B cell (primary cell): ENCODE measurements at regions not wholly inside any gene's neighbourhood (a gene's known extent, or its start where the extent isn't known, plus 50 kb on each side); places are given as distances from the start of the nearest gene placed in this dataset.
"Not testable (repeated sequence)": the region's sequence is repeated elsewhere in the genome, so short reads cannot be mapped to it uniquely, and the experiment has no call there.

Source experiments
- ATAC-seq: fragments of 200-7000 bp; cut with Tn5 transposase; one replicate; pipeline ENCODE4 v1.10.0; 2021; ENCODE audit warnings: low read depth, mild to moderate bottlenecking, moderate number of reproducible peaks, moderate library complexity
- CTCF ChIA-PET: fragments of 350-600 bp; sonication (Branson Sonifier 250); formaldehyde crosslinking; loops from one replicate; lab custom pipeline; 2021; ENCODE audit warnings: antibody characterized with exemption, inconsistent platforms; lab: Charles Lee
- POLR2A ChIA-PET: fragments of 350-600 bp; sonication (Branson Sonifier 250); formaldehyde crosslinking; loops from one replicate; lab custom pipeline; 2021; ENCODE audit warnings: antibody characterized with exemption; lab: Charles Lee
- DNase-seq: peaks from one replicate; pipeline ENCODE4 v3.0.0; 2013
- H2AFZ ChIP-seq: 2 replicates; pipeline ENCODE4 v1.6.1; 2012; ENCODE audit warnings: mild to moderate bottlenecking, low read depth, low read length; ENCODE audit not compliant: insufficient read depth, poor library complexity, severe bottlenecking
- H3K27ac ChIP-seq, 2 donors: 1 replicate in 1 of 2; 2 replicates in 1 of 2; pipeline ENCODE4 v1.5.1; 2012 to 2013; ENCODE audit warnings: low read length in 2 of 2, mild to moderate bottlenecking in 2 of 2, moderate library complexity in 1 of 2
- H3K27me3 ChIP-seq, 4 experiments: fragments of 200-600 bp in 1 of 4; sonication (generic) in 1 of 4; replicated peaks in 1 of 4; 1 replicate in 2 of 4; 2 replicates in 2 of 4; pipeline versions ENCODE4 v1.6.1 to v1.7.0; 2013 to 2016; ENCODE audit warnings: low read length in 3 of 4, mild to moderate bottlenecking in 2 of 4, mixed read lengths in 1 of 4, moderate library complexity in 1 of 4; ENCODE audit not compliant: insufficient read depth in 4 of 4, control insufficient read depth in 3 of 4; ENCODE audit errors: control extremely low read depth in 1 of 4
- H3K36me3 ChIP-seq, 2 experiments: replicated peaks in 1 of 2; 1 replicate in 1 of 2; 2 replicates in 1 of 2; pipeline versions ENCODE4 v1.6.1 to v1.7.1; 2013; ENCODE audit warnings: low read length in 1 of 2; ENCODE audit not compliant: insufficient read depth in 2 of 2, control insufficient read depth in 1 of 2; ENCODE audit errors: control extremely low read depth in 1 of 2, extremely low read depth in 1 of 2
- H3K4me1 ChIP-seq, 2 donors: fragments of 200-600 bp in 1 of 2; sonication (generic) in 1 of 2; 1 replicate in 1 of 2; 2 replicates in 1 of 2; pipeline versions ENCODE4 v1.5.1 to v1.6.1; 2013 to 2017; ENCODE audit warnings: low read length in 2 of 2; ENCODE audit not compliant: control insufficient read depth in 2 of 2, insufficient read depth in 2 of 2
- H3K4me2 ChIP-seq: replicated peaks from 2 replicates; pipeline ENCODE3; 2012; ENCODE audit warnings: mild to moderate bottlenecking, low read depth, low read length; ENCODE audit not compliant: poor library complexity, severe bottlenecking
- H3K4me3 ChIP-seq, 5 experiments: fragments of 200-600 bp in 1 of 5; sonication (generic) in 1 of 5; 1 replicate in 3 of 5; 2 replicates in 2 of 5; pipeline versions ENCODE4 v1.5.1 to v1.7.0; 2011 to 2016; ENCODE audit warnings: low read length in 4 of 5, mild to moderate bottlenecking in 4 of 5, low read depth in 2 of 5, control low read depth in 1 of 5, moderate library complexity in 1 of 5; ENCODE audit not compliant: insufficient read depth in 1 of 5; ENCODE audit errors: control extremely low read depth in 1 of 5, extremely low read depth in 1 of 5
- H3K79me2 ChIP-seq: fragments of 200-600 bp; sonication (generic); one replicate; pipeline ENCODE4 v1.6.0; 2016; ENCODE audit warnings: low read length; ENCODE audit not compliant: control insufficient read depth, insufficient read depth
- H3K9ac ChIP-seq: fragments of 200-600 bp; sonication (generic); 2 replicates; pipeline ENCODE4 v1.6.1; 2017; ENCODE audit warnings: mild to moderate bottlenecking, low read length, moderate library complexity
- H3K9me3 ChIP-seq, 3 donors: one replicate each; pipeline versions ENCODE4 v1.6.1 to v1.7.1; 2013; ENCODE audit warnings: low read length in 2 of 3; ENCODE audit not compliant: control insufficient read depth in 2 of 3, insufficient read depth in 1 of 3; ENCODE audit errors: control extremely low read depth in 1 of 3
- H4K20me1 ChIP-seq: 2 replicates; pipeline ENCODE4 v1.6.0; 2012; ENCODE audit warnings: mild to moderate bottlenecking, low read length; ENCODE audit not compliant: insufficient read depth, control insufficient read depth, poor library complexity, severe bottlenecking
- H3K27ac Mint-ChIP-seq: one replicate; pipeline ENCODE4 v1.8.0; 2021; ENCODE audit warnings: mixed read lengths
- H3K27me3 Mint-ChIP-seq: one replicate; pipeline ENCODE4 v1.8.0; 2021; ENCODE audit warnings: mixed read lengths
- H3K4me1 Mint-ChIP-seq: one replicate; pipeline ENCODE4 v1.8.0; 2021; ENCODE audit warnings: mixed read lengths
- H3K4me3 Mint-ChIP-seq: one replicate; pipeline ENCODE4 v1.8.0; 2021; ENCODE audit warnings: mixed read lengths
- H3K9me3 Mint-ChIP-seq: one replicate; pipeline ENCODE4 v1.8.0; 2022; ENCODE audit warnings: mixed read lengths; ENCODE audit not compliant: insufficient read depth
- EZH2 ChIP-seq: IDR thresholded peaks from 2 replicates; pipeline ENCODE4 v1.6.1; 2012; ENCODE audit warnings: borderline replicate concordance, low read depth, mild to moderate bottlenecking, moderate library complexity, low read length; ENCODE audit not compliant: insufficient read depth, poor library complexity, severe bottlenecking
- WGBS: methylation state at CpG from one replicate; pipeline ENCODE4 v1.1.5; 2013; ENCODE audit warnings: missing lambda C conversion rate; ENCODE audit not compliant: insufficient coverage; 5-methylcytosine and 5-hydroxymethylcytosine counted together
- intact Hi-C: fragments of 100-400 bp; cut with micrococcal nuclease; formaldehyde crosslinking; loops from one replicate; pipeline ENCODE4 v1.10.0; 2022
- TF ChIP-seq, protein P1 (sequence below): fragments of 200-600 bp; IDR thresholded peaks from one replicate; pipeline ENCODE4 v1.8.0; 2022; ENCODE audit warnings: antibody characterized with exemption, mild to moderate bottlenecking

DNA sequence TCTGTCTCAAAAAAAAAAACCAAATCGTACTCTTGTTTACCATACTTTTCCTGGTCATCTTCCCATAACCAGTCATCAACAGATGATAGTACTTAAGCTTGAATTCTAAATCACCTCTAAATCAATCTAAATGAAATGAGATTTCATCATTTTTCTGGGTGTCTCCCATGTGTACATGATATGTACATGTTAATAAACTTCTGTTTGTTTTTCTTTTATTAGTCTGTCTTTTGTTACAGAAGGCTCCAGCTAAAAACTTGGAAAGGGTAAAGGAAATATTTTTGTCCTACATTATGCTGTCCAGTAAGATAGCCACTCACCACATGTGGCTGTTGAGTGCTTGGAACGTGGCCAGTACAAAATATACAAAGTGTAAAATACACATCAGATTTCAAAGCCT lies 78.7 kb upstream of the MSH6 start:
- H3K79me2 ChIP-seq = no peaks in the 10 kb centered on the region
- H3K27me3 Mint-ChIP-seq = no peaks in the 10 kb centered on the region
- no peak for ATAC-seq
- TF ChIP-seq, protein P1, sequence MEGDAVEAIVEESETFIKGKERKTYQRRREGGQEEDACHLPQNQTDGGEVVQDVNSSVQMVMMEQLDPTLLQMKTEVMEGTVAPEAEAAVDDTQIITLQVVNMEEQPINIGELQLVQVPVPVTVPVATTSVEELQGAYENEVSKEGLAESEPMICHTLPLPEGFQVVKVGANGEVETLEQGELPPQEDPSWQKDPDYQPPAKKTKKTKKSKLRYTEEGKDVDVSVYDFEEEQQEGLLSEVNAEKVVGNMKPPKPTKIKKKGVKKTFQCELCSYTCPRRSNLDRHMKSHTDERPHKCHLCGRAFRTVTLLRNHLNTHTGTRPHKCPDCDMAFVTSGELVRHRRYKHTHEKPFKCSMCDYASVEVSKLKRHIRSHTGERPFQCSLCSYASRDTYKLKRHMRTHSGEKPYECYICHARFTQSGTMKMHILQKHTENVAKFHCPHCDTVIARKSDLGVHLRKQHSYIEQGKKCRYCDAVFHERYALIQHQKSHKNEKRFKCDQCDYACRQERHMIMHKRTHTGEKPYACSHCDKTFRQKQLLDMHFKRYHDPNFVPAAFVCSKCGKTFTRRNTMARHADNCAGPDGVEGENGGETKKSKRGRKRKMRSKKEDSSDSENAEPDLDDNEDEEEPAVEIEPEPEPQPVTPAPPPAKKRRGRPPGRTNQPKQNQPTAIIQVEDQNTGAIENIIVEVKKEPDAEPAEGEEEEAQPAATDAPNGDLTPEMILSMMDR = no peak
- TF ChIP-seq EZH2 = no peak
- ChIA-PET POLR2A (interaction anchor here (0.6 to 0.7 kb wide), 2 partner anchors 14 to 198 kb away, joined by 4 to 10 read pairs; no protein-coding TSS in a partner anchor), CTCF (interaction anchor here (0.6 to 1.2 kb wide), 2 partner anchors 55 to 183 kb away, joined by 3 read pairs; no protein-coding TSS in a partner anchor)
- H4K20me1 ChIP-seq = no peaks in the 10 kb centered on the region
- H3K4me1 ChIP-seq = peaks cover 28 to 34% of the 10 kb centered on the region in 2 donors
- peaks cover 34% of the 10 kb centered on the region for H3K4me1 Mint-ChIP-seq
- intact Hi-C loops = no loop called here
- H3K27ac Mint-ChIP-seq = no peak overlapping the region
- no peaks in the 10 kb centered on the region for H3K36me3 ChIP-seq
- H3K27ac ChIP-seq = no peak overlapping the region
- H3K4me3 ChIP-seq = no peak overlapping the region
- H2AFZ ChIP-seq = no peak overlapping the region
- no peaks in the 10 kb centered on the region for H3K9me3 ChIP-seq
- no peak for DNase-seq
- H3K9ac ChIP-seq = no peak overlapping the region
- WGBS = no CpG with 5 or more reads among the region's 2 CpGs
- H3K4me3 Mint-ChIP-seq = no peak overlapping the region
- H3K4me2 ChIP-seq = no peak overlapping the region
- no peaks in the 10 kb centered on the region for H3K27me3 ChIP-seq
- no peaks in the 10 kb centered on the region for H3K9me3 Mint-ChIP-seq

DNA sequence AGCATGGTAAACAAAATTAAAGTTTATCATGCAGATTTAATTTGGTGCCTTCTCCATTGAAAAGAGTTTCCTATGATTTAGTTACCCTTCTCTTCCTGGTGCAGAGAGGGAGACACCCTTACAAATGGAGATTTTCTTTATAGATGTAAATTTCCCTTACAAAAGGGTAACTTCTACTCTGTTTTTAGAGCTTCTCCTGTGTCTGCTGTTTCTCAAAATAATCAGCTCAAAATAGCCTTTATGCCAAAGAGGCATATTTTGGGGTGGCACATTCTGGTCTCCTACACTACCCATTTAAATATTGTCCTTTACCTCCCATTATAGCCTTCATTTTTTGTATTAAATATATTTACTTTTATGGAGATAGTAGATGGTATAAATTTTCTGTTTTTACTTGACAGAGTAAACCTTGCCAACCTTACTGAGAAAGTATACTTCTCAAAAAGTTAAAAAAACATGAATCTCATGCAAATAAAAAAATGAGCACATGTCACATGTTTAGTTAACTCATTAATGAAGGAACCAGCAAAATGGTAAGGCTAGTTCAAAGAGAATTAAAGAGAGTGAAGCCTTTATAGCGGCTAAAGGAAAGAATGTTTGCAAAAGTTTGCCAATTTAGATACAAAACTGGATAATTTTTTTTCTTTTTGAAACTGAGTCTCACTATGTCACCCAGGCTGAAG lies 83.3 kb upstream of the MSH6 start:
- Histone ChIP-seq H3K9me3 (no peaks in the 10 kb centered on the region), H3K4me2 (no peak overlapping the region), H2AFZ (no peak overlapping the region), H3K27ac (no peak overlapping the region), H3K36me3 (no peaks in the 10 kb centered on the region), H3K79me2 (peaks cover 2% of the 10 kb centered on the region), H3K4me3 (no peak overlapping the region), H4K20me1 (no peaks in the 10 kb centered on the region), H3K4me1 (peaks cover 44 to 58% of the 10 kb centered on the region in 2 donors), H3K27me3 (no peaks in the 10 kb centered on the region), H3K9ac (no peak overlapping the region)
- H3K9me3 Mint-ChIP-seq = no peaks in the 10 kb centered on the region
- DNase-seq (no peak), ATAC-seq (no peak)
- H3K27ac Mint-ChIP-seq = peak overlapping the region; percentile 32
- H3K4me3 Mint-ChIP-seq = no peak overlapping the region
- no peaks in the 10 kb centered on the region for H3K27me3 Mint-ChIP-seq
- peaks cover 64% of the 10 kb centered on the region for H3K4me1 Mint-ChIP-seq
- ChIA-PET CTCF (no interaction called here), POLR2A (no interaction called here)
- no peak for TF ChIP-seq EZH2
- TF ChIP-seq, protein P1 = no peak
- intact Hi-C loops = loop anchor here (5.0 kb wide), 3 partner anchors 42 to 68 kb away; no protein-coding TSS in a partner anchor
- WGBS = no CpG with 5 or more reads among the region's 1 CpG

DNA sequence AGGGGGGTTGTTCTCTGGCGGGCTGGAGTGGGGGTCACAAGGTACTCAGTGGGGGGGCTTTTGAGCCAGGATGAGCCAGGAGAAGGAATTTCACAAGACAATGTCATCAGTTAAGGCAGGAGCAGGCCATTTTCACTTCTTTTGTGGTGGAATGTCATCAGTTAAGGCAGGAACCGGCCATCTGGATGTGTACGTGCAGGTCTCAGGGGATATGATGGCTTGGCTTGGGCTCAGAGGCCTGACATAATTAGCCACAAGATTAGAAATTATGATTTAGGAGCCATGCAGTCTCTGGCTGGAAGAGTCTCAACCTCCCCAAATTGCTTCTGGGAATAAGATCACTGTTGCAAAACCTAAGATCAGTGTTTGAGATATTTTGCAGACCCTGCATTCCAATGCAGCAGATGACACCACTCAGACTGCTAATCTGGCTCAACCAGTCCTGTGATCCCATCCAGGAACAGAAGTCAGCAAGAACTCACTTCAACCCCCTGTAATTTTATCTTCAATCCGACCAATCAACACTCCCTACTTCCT lies 84.4 kb upstream of the MSH6 start:
- H3K4me3 Mint-ChIP-seq = peak overlapping the region; percentile 57
- H3K4me3 ChIP-seq, H3K27me3 ChIP-seq, H3K9ac ChIP-seq, H3K4me2 ChIP-seq, H3K79me2 ChIP-seq, H2AFZ ChIP-seq, H3K9me3 ChIP-seq, H4K20me1 ChIP-seq, H3K36me3 ChIP-seq, H3K27me3 Mint-ChIP-seq, H3K9me3 Mint-ChIP-seq, ATAC-seq, DNase-seq, POLR2A ChIA-PET, CTCF ChIA-PET: not testable (repeated sequence)
- peaks cover 69% of the 10 kb centered on the region for H3K4me1 Mint-ChIP-seq
- WGBS = 71% methylated on average over 3 of the region's 4 CpGs
- peak overlapping the region in 1 of 2 donors; percentile 57 for H3K27ac ChIP-seq
- peaks cover 44 to 58% of the 10 kb centered on the region in 2 donors for H3K4me1 ChIP-seq
- H3K27ac Mint-ChIP-seq = peak overlapping the region; percentile 66
- intact Hi-C loops = loop anchor here (5.0 kb wide), 3 partner anchors 41 to 69 kb away; no protein-coding TSS in a partner anchor
